Activated CD4-positive, alpha-beta memory T cell treated with anti-CD3 and anti-CD28 coated beads, Interleukin-2, amount 10 ng/mL, durations not matched to agents 7 days and 5 days (primary cell): ENCODE measurements at regions not wholly inside any gene's neighbourhood (a gene's known extent, or its start where the extent isn't known, plus 50 kb on each side); places are given as distances from the start of the nearest gene placed in this dataset.

ENCODE experiments used
- CTCF ChIA-PET: fragments of 350-600 bp; sonication (Branson Sonifier 250); formaldehyde crosslinking; loops from one replicate; lab custom pipeline; 2021; ENCODE audit warnings: antibody characterized with exemption, inconsistent platforms; lab: Charles Lee
- POLR2A ChIA-PET: fragments of 350-600 bp; sonication (Branson Sonifier 250); formaldehyde crosslinking; loops from one replicate; lab custom pipeline; 2021; ENCODE audit warnings: antibody characterized with exemption; lab: Charles Lee
- DNase-seq: peaks from one replicate; pipeline ENCODE4 v3.0.0-alpha.2; 2020
- H3K27ac Mint-ChIP-seq: one replicate; pipeline ENCODE4 v1.8.0; 2021; ENCODE audit warnings: mild to moderate bottlenecking, mixed read lengths
- H3K27me3 Mint-ChIP-seq: one replicate; pipeline ENCODE4 v1.8.0; 2021; ENCODE audit warnings: mixed read lengths
- H3K36me3 Mint-ChIP-seq: one replicate; pipeline ENCODE4 v1.8.0; 2021; ENCODE audit warnings: low read depth, mixed read lengths
- H3K4me1 Mint-ChIP-seq: one replicate; pipeline ENCODE4 v1.8.0; 2021; ENCODE audit warnings: mixed read lengths
- H3K4me3 Mint-ChIP-seq: one replicate; pipeline ENCODE4 v1.8.0; 2021; ENCODE audit warnings: mild to moderate bottlenecking, mixed read lengths
- H3K9me3 Mint-ChIP-seq: one replicate; pipeline ENCODE4 v1.8.0; 2021; ENCODE audit warnings: mixed read lengths

GRCh38 chr6:140316966-140317365, 942.5 kb upstream of the CITED2 start:
- POLR2A ChIA-PET: no interaction called here
- H3K27me3 Mint-ChIP-seq: no peaks in the 10 kb centered on the region
- H3K9me3 Mint-ChIP-seq: no peaks in the 10 kb centered on the region
- H3K4me3 Mint-ChIP-seq: no peak overlapping the region
- no peak for DNase-seq
- H3K27ac Mint-ChIP-seq: no peak overlapping the region
- CTCF ChIA-PET: no interaction called here
- H3K4me1 Mint-ChIP-seq: no peaks in the 10 kb centered on the region
- no peaks in the 10 kb centered on the region for H3K36me3 Mint-ChIP-seq

DNA sequence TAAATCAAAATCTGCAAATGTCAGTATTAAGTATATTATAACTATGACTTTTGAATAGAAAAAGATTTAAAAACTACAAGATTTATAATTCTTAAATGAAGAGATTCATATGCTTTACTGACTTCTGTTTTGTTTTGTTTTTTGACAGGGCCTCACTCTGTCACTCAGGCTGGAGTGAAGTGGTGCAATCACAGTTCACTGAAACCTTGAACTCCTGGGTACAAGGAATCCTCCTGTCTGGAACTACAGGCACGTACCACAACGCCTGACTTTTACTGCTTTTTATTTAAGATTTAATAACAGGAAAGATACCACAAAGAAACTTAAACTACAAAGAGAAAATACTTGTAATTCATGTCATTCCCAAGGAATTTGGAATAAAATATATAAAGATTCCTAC, 940.2 kb upstream of the CITED2 start:
- ChIA-PET CTCF (no interaction called here), POLR2A (no interaction called here)
- Mint-ChIP-seq H3K27me3 (no peaks in the 10 kb centered on the region), H3K4me1 (no peaks in the 10 kb centered on the region), H3K36me3 (no peaks in the 10 kb centered on the region), H3K4me3 (no peak overlapping the region), H3K27ac (no peak overlapping the region), H3K9me3 (no peaks in the 10 kb centered on the region)
- no peak for DNase-seq

- no peaks in the 10 kb centered on the region for H3K9me3 Mint-ChIP-seq
- DNase-seq: no peak
- H3K27me3 Mint-ChIP-seq: no peaks in the 10 kb centered on the region
- no peak overlapping the region for H3K4me3 Mint-ChIP-seq
- ChIA-PET POLR2A (no interaction called here), CTCF (no interaction called here)
- no peaks in the 10 kb centered on the region for H3K4me1 Mint-ChIP-seq
- no peak overlapping the region for H3K27ac Mint-ChIP-seq
- no peaks in the 10 kb centered on the region for H3K36me3 Mint-ChIP-seq
Observed at GRCh38 chr6:140311146-140311545, 936.7 kb upstream of the CITED2 start.

GRCh38 chr6:140303218-140303949, 928.9 kb upstream of the CITED2 start:
- no peaks in the 10 kb centered on the region for H3K9me3 Mint-ChIP-seq
- CTCF ChIA-PET: no interaction called here
- H3K4me1 Mint-ChIP-seq: no peaks in the 10 kb centered on the region
- no peaks in the 10 kb centered on the region for H3K27me3 Mint-ChIP-seq
- H3K4me3 Mint-ChIP-seq: no peak overlapping the region
- no peak overlapping the region for H3K27ac Mint-ChIP-seq
- DNase-seq: no peak
- H3K36me3 Mint-ChIP-seq: no peaks in the 10 kb centered on the region
- POLR2A ChIA-PET: no interaction called here

GRCh38 chr6:140300331-140300730, 925.9 kb upstream of the CITED2 start:
- Mint-ChIP-seq H3K27ac (no peak overlapping the region), H3K4me3 (no peak overlapping the region), H3K9me3 (no peaks in the 10 kb centered on the region), H3K4me1 (no peaks in the 10 kb centered on the region), H3K36me3 (no peaks in the 10 kb centered on the region), H3K27me3 (no peaks in the 10 kb centered on the region)
- no peak for DNase-seq
- ChIA-PET POLR2A (no interaction called here), CTCF (no interaction called here)

DNA sequence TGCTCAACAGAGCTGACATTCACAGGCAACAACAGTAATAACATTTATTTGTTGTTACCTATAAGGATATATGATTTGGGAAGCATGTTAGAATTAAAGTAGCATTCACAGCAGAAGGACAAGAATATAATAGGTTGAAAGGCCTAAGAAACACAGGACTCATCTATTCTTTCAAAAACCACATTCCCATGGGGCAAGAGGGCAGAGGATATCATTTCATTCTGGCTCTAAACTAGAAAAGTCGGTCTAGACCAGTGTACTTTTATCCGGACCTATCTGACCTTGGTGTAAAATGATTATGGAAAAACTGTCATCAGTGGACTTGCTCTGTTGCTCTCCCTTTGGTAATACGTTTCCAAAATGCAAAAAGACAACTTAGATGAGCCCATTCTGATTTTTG, 914.7 kb upstream of the CITED2 start:
- no peak for DNase-seq
- H3K4me1 Mint-ChIP-seq: no peaks in the 10 kb centered on the region
- CTCF ChIA-PET: no interaction called here

GRCh38 chr6:140285998-140286690, 911.7 kb upstream of the CITED2 start:
- ChIA-PET CTCF (interaction anchor here (1.2 kb wide), 1 partner anchor 10 kb away, joined by 3 read pairs; no protein-coding TSS in a partner anchor), POLR2A (no interaction called here)
- DNase-seq: no peak
- H3K27ac Mint-ChIP-seq: no peak overlapping the region
- H3K27me3 Mint-ChIP-seq: no peaks in the 10 kb centered on the region
- no peaks in the 10 kb centered on the region for H3K9me3 Mint-ChIP-seq
- no peaks in the 10 kb centered on the region for H3K36me3 Mint-ChIP-seq
- no peaks in the 10 kb centered on the region for H3K4me1 Mint-ChIP-seq
- no peak overlapping the region for H3K4me3 Mint-ChIP-seq

More for the DNA sequence above, 914.7 kb upstream of the CITED2 start:
- no peaks in the 10 kb centered on the region for H3K27me3 Mint-ChIP-seq
- no peak overlapping the region for H3K27ac Mint-ChIP-seq
- H3K4me3 Mint-ChIP-seq: no peak overlapping the region
- H3K36me3 Mint-ChIP-seq: no peaks in the 10 kb centered on the region
- no peaks in the 10 kb centered on the region for H3K9me3 Mint-ChIP-seq
- POLR2A ChIA-PET: no interaction called here

DNA sequence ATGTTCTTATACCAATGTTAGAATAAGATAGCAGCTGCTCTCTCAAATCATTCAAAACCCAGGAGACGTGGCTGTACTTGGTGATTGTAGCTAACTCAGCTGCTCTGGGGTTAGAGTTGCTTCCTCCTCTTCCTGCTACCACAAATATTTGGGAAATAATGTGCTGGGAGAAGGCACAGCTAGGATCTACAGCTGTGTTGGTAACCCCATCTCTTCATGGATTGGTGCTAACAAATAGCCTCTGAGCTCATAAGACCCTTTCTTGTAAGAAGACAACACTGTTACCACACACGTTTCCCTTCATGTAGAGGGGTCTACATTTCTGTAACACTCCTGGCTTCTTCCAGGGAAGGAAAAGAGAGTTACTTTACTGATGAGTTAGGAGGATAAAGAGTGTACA, 911.0 kb upstream of the CITED2 start:
- CTCF ChIA-PET: interaction anchor here (1.2 kb wide), 1 partner anchor 9 kb away, joined by 3 read pairs; no protein-coding TSS in a partner anchor

DNA sequence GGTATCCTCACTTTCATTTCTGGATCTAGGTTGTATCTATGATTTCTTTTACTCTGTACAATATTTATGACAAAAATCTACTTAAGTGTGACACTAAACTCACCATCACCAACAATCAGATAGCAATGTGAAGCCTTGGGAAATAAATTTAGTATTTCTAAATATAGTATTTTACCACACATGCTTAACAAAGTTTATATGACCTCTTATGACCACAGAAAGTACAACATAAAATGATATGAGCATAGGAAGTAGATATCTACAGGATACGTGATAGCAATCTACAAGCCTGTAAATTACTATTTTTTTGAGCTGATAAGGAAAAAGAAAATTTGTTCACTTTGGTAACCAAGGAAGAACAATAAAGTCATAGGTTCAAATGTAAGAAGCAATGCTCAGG, 910.4 kb upstream of the CITED2 start:
- Mint-ChIP-seq H3K27ac (no peak overlapping the region), H3K4me3 (no peak overlapping the region), H3K27me3 (no peaks in the 10 kb centered on the region), H3K4me1 (no peaks in the 10 kb centered on the region), H3K9me3 (no peaks in the 10 kb centered on the region), H3K36me3 (no peaks in the 10 kb centered on the region)
- CTCF ChIA-PET: interaction anchor here (1.2 kb wide), 1 partner anchor 9 kb away, joined by 3 read pairs; no protein-coding TSS in a partner anchor
- POLR2A ChIA-PET: no interaction called here
- no peak for DNase-seq

More for the DNA sequence above, 911.0 kb upstream of the CITED2 start:
- POLR2A ChIA-PET: no interaction called here
- Mint-ChIP-seq H3K4me1 (no peaks in the 10 kb centered on the region), H3K27me3 (no peaks in the 10 kb centered on the region), H3K9me3 (no peaks in the 10 kb centered on the region), H3K36me3 (no peaks in the 10 kb centered on the region), H3K4me3 (no peak overlapping the region), H3K27ac (no peak overlapping the region)
- no peak for DNase-seq

- Mint-ChIP-seq H3K36me3 (no peaks in the 10 kb centered on the region), H3K4me3 (no peak overlapping the region), H3K9me3 (no peaks in the 10 kb centered on the region), H3K27ac (no peak overlapping the region), H3K27me3 (no peaks in the 10 kb centered on the region), H3K4me1 (no peaks in the 10 kb centered on the region)
- POLR2A ChIA-PET: no interaction called here
- CTCF ChIA-PET: no interaction called here
- no peak for DNase-seq
Observed at GRCh38 chr6:140283197-140283596, 908.7 kb upstream of the CITED2 start.

- Mint-ChIP-seq H3K9me3 (no peaks in the 10 kb centered on the region), H3K27me3 (no peaks in the 10 kb centered on the region), H3K4me3 (no peak overlapping the region), H3K27ac (no peak overlapping the region), H3K4me1 (no peaks in the 10 kb centered on the region), H3K36me3 (no peaks in the 10 kb centered on the region)
- POLR2A ChIA-PET: no interaction called here
- CTCF ChIA-PET: no interaction called here
- no peak for DNase-seq
Observed at GRCh38 chr6:140281767-140282166, 907.3 kb upstream of the CITED2 start.

- Mint-ChIP-seq H3K36me3 (no peaks in the 10 kb centered on the region), H3K9me3 (no peaks in the 10 kb centered on the region), H3K4me1 (no peaks in the 10 kb centered on the region), H3K27ac (no peak overlapping the region), H3K4me3 (no peak overlapping the region), H3K27me3 (no peaks in the 10 kb centered on the region)
- ChIA-PET CTCF (no interaction called here), POLR2A (no interaction called here)
- no peak for DNase-seq
Observed at GRCh38 chr6:140281236-140281635, 906.8 kb upstream of the CITED2 start.

DNA sequence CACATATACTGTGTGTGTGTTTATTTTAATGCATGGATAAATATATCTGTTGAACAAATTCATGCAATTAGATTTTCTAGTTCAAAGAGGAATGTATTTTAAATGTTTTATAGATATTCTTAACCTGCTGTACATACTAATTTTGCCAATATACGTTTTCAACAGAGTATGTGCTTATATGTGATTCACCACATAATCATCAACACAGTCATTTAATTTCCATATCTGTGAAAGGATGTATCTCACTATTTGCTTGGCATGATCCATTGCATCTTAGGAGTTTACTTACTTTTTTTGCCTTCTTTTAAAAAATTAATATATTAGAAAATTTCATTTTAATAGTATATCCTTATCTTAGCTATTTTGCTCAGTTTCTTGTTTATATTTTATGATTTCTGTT, 902.3 kb upstream of the CITED2 start:
- Mint-ChIP-seq H3K4me1 (no peaks in the 10 kb centered on the region), H3K4me3 (no peak overlapping the region), H3K27me3 (no peaks in the 10 kb centered on the region), H3K27ac (no peak overlapping the region), H3K9me3 (no peaks in the 10 kb centered on the region), H3K36me3 (no peaks in the 10 kb centered on the region)
- DNase-seq: no peak
- POLR2A ChIA-PET: no interaction called here
- CTCF ChIA-PET: interaction anchor here (1.1 kb wide), 1 partner anchor 9 kb away, joined by 3 read pairs; no protein-coding TSS in a partner anchor
